SU-DHL-6 (cell line): ENCODE measurements at regions not wholly inside any gene's neighbourhood (a gene's known extent, or its start where the extent isn't known, plus 50 kb on each side); places are given as distances from the start of the nearest gene placed in this dataset.

Experiments used
- EZH2phosphoT487 ChIP-seq: fragments of 200-600 bp; sonication (generic), shearing (Covaris generic); conservative IDR thresholded peaks from 2 replicates; pipeline ENCODE4 v1.6.1; 2018; ENCODE audit warnings: mild to moderate bottlenecking, antibody characterized with exemption, low read length, moderate library complexity, mixed read lengths
- TF ChIP-seq, protein P1 (sequence below): fragments of 200-600 bp; sonication (generic); IDR thresholded peaks from one replicate; pipeline ENCODE4 v1.5.1; 2017; ENCODE audit warnings: antibody characterized with exemption, mild to moderate bottlenecking, low read length, moderate library complexity; ENCODE audit not compliant: insufficient read depth, poor library complexity, severe bottlenecking

GRCh38 chr5:143723159-143723558, 88.8 kb upstream of the HMHB1 start:
- TF ChIP-seq, protein P1, sequence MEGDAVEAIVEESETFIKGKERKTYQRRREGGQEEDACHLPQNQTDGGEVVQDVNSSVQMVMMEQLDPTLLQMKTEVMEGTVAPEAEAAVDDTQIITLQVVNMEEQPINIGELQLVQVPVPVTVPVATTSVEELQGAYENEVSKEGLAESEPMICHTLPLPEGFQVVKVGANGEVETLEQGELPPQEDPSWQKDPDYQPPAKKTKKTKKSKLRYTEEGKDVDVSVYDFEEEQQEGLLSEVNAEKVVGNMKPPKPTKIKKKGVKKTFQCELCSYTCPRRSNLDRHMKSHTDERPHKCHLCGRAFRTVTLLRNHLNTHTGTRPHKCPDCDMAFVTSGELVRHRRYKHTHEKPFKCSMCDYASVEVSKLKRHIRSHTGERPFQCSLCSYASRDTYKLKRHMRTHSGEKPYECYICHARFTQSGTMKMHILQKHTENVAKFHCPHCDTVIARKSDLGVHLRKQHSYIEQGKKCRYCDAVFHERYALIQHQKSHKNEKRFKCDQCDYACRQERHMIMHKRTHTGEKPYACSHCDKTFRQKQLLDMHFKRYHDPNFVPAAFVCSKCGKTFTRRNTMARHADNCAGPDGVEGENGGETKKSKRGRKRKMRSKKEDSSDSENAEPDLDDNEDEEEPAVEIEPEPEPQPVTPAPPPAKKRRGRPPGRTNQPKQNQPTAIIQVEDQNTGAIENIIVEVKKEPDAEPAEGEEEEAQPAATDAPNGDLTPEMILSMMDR = no peak
- no peak for TF ChIP-seq EZH2phosphoT487
